HEK293 (cell line): ENCODE measurements at regions not wholly inside any gene's neighbourhood (a gene's known extent, or its start where the extent isn't known, plus 50 kb on each side); places are given as distances from the start of the nearest gene placed in this dataset.
"Not testable (repeated sequence)": the region's sequence is repeated elsewhere in the genome, so short reads cannot be mapped to it uniquely, and the experiment has no call there.

ENCODE experiments used
- KLF16 ChIP-seq: fragments of 450-650 bp; formaldehyde crosslinking; IDR thresholded peaks from 2 replicates; pipeline ENCODE4 v1.5.1; 2017; ENCODE audit warnings: missing biosample characterization, missing genetic modification characterization
- PRDM6 ChIP-seq: fragments of 450-650 bp; formaldehyde crosslinking; IDR thresholded peaks from 2 replicates; pipeline ENCODE4 v1.5.1; 2017; ENCODE audit warnings: missing biosample characterization, missing genetic modification characterization
- REST ChIP-seq: fragments of 450-650 bp; formaldehyde crosslinking; IDR thresholded peaks from 2 replicates; pipeline ENCODE4 v1.5.1; 2016; ENCODE audit warnings: missing biosample characterization, missing genetic modification characterization
- ZNF660 ChIP-seq: fragments of 450-650 bp; IDR thresholded peaks from 2 replicates; pipeline ENCODE4 v1.5.1; 2018; ENCODE audit warnings: missing biosample characterization, mild to moderate bottlenecking, missing genetic modification characterization
- ZNF830 ChIP-seq: fragments of 450-650 bp; IDR thresholded peaks from 2 replicates; pipeline ENCODE4 v1.5.0; 2018; ENCODE audit warnings: missing biosample characterization, missing genetic modification characterization, low read depth, mild to moderate bottlenecking, moderate library complexity
- TF ChIP-seq, protein P1 (sequence below): fragments of 450-650 bp; formaldehyde crosslinking; IDR thresholded peaks from 2 replicates; pipeline ENCODE4 v1.5.1; 2016; ENCODE audit warnings: missing biosample characterization, missing genetic modification characterization

DNA sequence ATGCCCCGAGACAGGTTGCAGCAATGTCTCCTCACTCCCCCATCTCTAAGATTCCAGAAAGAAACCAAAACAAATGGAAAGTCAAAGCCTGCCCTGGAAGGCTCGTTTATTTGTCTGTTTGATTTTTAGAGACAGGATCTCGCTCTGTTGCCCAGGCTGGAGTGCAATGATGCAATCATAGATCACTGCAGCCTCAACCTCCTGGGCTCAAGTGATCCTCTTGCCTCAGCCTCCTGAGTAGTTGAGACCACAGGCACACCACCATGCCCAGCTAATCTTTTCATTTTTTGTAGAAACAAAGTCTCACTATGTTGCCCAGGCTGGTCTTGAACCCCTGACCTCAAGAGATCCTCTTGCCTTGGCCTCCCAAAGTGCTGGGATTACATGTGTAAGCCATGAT, 78.8 kb upstream of the IFNAR2 start:
- TF ChIP-seq REST, KLF16, ZNF830, PRDM6, ZNF660 (tag by site-specific recombination): not testable (repeated sequence)
- TF ChIP-seq, protein P1, sequence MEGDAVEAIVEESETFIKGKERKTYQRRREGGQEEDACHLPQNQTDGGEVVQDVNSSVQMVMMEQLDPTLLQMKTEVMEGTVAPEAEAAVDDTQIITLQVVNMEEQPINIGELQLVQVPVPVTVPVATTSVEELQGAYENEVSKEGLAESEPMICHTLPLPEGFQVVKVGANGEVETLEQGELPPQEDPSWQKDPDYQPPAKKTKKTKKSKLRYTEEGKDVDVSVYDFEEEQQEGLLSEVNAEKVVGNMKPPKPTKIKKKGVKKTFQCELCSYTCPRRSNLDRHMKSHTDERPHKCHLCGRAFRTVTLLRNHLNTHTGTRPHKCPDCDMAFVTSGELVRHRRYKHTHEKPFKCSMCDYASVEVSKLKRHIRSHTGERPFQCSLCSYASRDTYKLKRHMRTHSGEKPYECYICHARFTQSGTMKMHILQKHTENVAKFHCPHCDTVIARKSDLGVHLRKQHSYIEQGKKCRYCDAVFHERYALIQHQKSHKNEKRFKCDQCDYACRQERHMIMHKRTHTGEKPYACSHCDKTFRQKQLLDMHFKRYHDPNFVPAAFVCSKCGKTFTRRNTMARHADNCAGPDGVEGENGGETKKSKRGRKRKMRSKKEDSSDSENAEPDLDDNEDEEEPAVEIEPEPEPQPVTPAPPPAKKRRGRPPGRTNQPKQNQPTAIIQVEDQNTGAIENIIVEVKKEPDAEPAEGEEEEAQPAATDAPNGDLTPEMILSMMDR (tag by site-specific recombination): not testable (repeated sequence)
